KMS-11 (cell line): ENCODE measurements at regions not wholly inside any gene's neighbourhood (a gene's known extent, or its start where the extent isn't known, plus 50 kb on each side); places are given as distances from the start of the nearest gene placed in this dataset.

ENCODE experiments used
- H2AFZ ChIP-seq: fragments of 200-600 bp; sonication (generic); 2 replicates; pipeline ENCODE4 v1.6.1; 2016; ENCODE audit warnings: antibody characterized with exemption, mixed run types, low read depth
- H3K27ac ChIP-seq: fragments of 200-600 bp; sonication (generic); 2 replicates; pipeline ENCODE4 v1.6.1; 2016; ENCODE audit warnings: mild to moderate bottlenecking, mixed run types
- H3K27me3 ChIP-seq: fragments of 200-600 bp; sonication (generic); 2 replicates; pipeline ENCODE4 v1.6.1; 2017; ENCODE audit warnings: mild to moderate bottlenecking, low read depth, mixed run types, moderate library complexity; ENCODE audit not compliant: insufficient read depth
- H3K36me3 ChIP-seq: fragments of 200-600 bp; sonication (generic); 2 replicates; pipeline ENCODE4 v1.6.1; 2017; ENCODE audit warnings: mild to moderate bottlenecking, mixed run types; ENCODE audit not compliant: insufficient read depth
- H3K4me1 ChIP-seq: fragments of 200-600 bp; sonication (generic); 2 replicates; pipeline ENCODE4 v1.6.1; 2016; ENCODE audit warnings: mild to moderate bottlenecking, low read depth, mixed run types; ENCODE audit not compliant: poor library complexity, severe bottlenecking
- H3K4me2 ChIP-seq: fragments of 200-600 bp; sonication (generic); 2 replicates; pipeline ENCODE4 v1.7.0; 2016; ENCODE audit warnings: mild to moderate bottlenecking, mixed run types
- H3K4me3 ChIP-seq: fragments of 200-600 bp; sonication (generic); IDR thresholded peaks from 2 replicates; pipeline ENCODE4 v1.6.1; 2017; ENCODE audit warnings: low read depth, low read length, mixed read lengths; ENCODE audit not compliant: insufficient read depth
- H3K79me2 ChIP-seq: fragments of 200-600 bp; sonication (generic); 2 replicates; pipeline ENCODE4 v1.6.1; 2016; ENCODE audit warnings: low read depth, mixed run types; ENCODE audit not compliant: insufficient read depth
- H3K9ac ChIP-seq: fragments of 200-600 bp; sonication (generic); 2 replicates; pipeline ENCODE4 v1.6.1; 2016; ENCODE audit warnings: mild to moderate bottlenecking, mixed run types
- H4K20me1 ChIP-seq: fragments of 200-600 bp; sonication (generic); 2 replicates; pipeline ENCODE4 v1.6.1; 2016; ENCODE audit warnings: mild to moderate bottlenecking, mixed run types; ENCODE audit not compliant: insufficient read depth
- CTCF ChIP-seq: fragments of 200-600 bp; sonication (generic); conservative IDR thresholded peaks from 2 replicates; pipeline ENCODE4 v1.6.1; 2017; ENCODE audit warnings: low read depth, mild to moderate bottlenecking, antibody characterized with exemption, low read length, moderate library complexity, mixed read lengths

GRCh38 chr12:131351319-131352028 lies 359.4 kb upstream of the SFSWAP start:
- Histone ChIP-seq H3K9ac (no peak overlapping the region), H3K36me3 (no peaks in the 10 kb centered on the region), H3K27ac (no peak overlapping the region), H3K27me3 (no peaks in the 10 kb centered on the region), H3K4me3 (no peak overlapping the region), H2AFZ (no peak overlapping the region), H3K79me2 (no peaks in the 10 kb centered on the region), H4K20me1 (no peaks in the 10 kb centered on the region), H3K4me1 (no peaks in the 10 kb centered on the region), H3K4me2 (no peak overlapping the region)
- no peak for TF ChIP-seq CTCF

- H3K9ac ChIP-seq = no peak overlapping the region
- no peak overlapping the region for H2AFZ ChIP-seq
- H3K27ac ChIP-seq = no peak overlapping the region
- no peaks in the 10 kb centered on the region for H3K27me3 ChIP-seq
- H3K4me3 ChIP-seq = no peak overlapping the region
- no peaks in the 10 kb centered on the region for H3K79me2 ChIP-seq
- no peaks in the 10 kb centered on the region for H4K20me1 ChIP-seq
- H3K4me1 ChIP-seq = no peaks in the 10 kb centered on the region
- TF ChIP-seq CTCF = no peak
- H3K36me3 ChIP-seq = no peaks in the 10 kb centered on the region
- H3K4me2 ChIP-seq = no peak overlapping the region
These were observed 358.5 kb upstream of the SFSWAP start for GRCh38 chr12:131352296-131352900.

- Histone ChIP-seq H3K4me2 (no peak overlapping the region), H3K27ac (no peak overlapping the region), H4K20me1 (no peaks in the 10 kb centered on the region), H3K4me3 (no peak overlapping the region), H3K27me3 (no peaks in the 10 kb centered on the region), H2AFZ (no peak overlapping the region), H3K4me1 (no peaks in the 10 kb centered on the region), H3K36me3 (no peaks in the 10 kb centered on the region), H3K9ac (no peak overlapping the region), H3K79me2 (no peaks in the 10 kb centered on the region)
- TF ChIP-seq CTCF = no peak
These were observed 357.5 kb upstream of the SFSWAP start for GRCh38 chr12:131353376-131353775.

- Histone ChIP-seq H3K27me3 (no peaks in the 10 kb centered on the region), H3K4me3 (no peak overlapping the region), H4K20me1 (no peaks in the 10 kb centered on the region), H3K27ac (no peak overlapping the region), H3K79me2 (no peaks in the 10 kb centered on the region), H3K36me3 (no peaks in the 10 kb centered on the region), H3K4me1 (no peaks in the 10 kb centered on the region), H3K4me2 (no peak overlapping the region), H3K9ac (no peak overlapping the region), H2AFZ (no peak overlapping the region)
- TF ChIP-seq CTCF = no peak
These were observed 357.1 kb upstream of the SFSWAP start for GRCh38 chr12:131353826-131354225.
